ENCODE measurements at regions not wholly inside any gene's neighbourhood (a gene's known extent, or its start where the extent isn't known, plus 50 kb on each side); places are given as distances from the start of the nearest gene placed in this dataset.

GRCh38 chr2:238702276-238703052 is 145.4 kb upstream of the TWIST2 start:
- Histone ChIP-seq H3K4me3 (no peak overlapping the region), H3K4me1 (ENCODE audit: insufficient read depth) (peaks cover 7% of the 10 kb centered on the region; the same call in 1 of the 2 replicates), H3K9me3 (ENCODE audit: low read depth) (no peaks in the 10 kb centered on the region), H4K20me1 (ENCODE audit: insufficient read depth) (no peaks in the 10 kb centered on the region), H3F3A (ENCODE audit: insufficient read depth) (no peaks in the 10 kb centered on the region), H2AFZ (no peak overlapping the region), H3K36me3 (ENCODE audit: low read depth) (no peaks in the 10 kb centered on the region), H3K4me2 (ENCODE audit: unreplicated experiment) (no peak overlapping the region), H3K27ac (no peak overlapping the region), H3K9me2 (ENCODE audit: insufficient read depth) (no peaks in the 10 kb centered on the region), H3K9ac (no peak overlapping the region), H3K27me3 (replicated peaks; ENCODE audit: insufficient read depth) (no peaks in the 10 kb centered on the region), H3K79me2 (ENCODE audit: insufficient read depth) (no peaks in the 10 kb centered on the region)
- no peak for DNase-seq
- in situ Hi-C loops (cut with MboI) = no loop called here
- TF ChIP-seq EZH2phosphoT487 (IDR thresholded peaks at IDR 0.05; ENCODE audit: insufficient read depth, low read depth) = no peak
- no peak for TF ChIP-seq EZH2 (IDR thresholded peaks at IDR 0.05; ENCODE audit: insufficient read depth, poor library complexity, severe bottlenecking)
- WGBS, 2 experiments (ENCODE audit: low coverage in 1 of 2, low lambda C conversion rate in 2 of 2, missing lambda C conversion rate in 2 of 2) = 80 to 85% methylated on average over 20 of the region's 21 CpGs

DNA sequence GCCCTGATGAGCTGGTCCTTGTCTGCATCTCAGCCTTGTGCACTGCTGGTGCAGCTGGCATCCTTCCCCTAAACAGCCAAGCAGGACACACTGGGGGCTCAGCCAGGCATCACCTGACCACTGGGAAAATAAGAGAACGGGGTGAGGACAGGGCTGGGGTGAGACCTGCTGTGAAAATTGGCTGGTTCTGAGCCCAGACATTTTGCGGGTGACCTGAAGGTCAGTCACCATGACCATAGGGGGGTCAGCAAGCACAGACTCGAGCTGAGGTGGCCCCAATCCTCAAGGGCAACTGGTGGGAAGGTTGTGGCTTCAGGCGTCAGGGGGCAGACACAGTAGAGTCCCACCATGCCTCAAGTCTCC is 144.9 kb upstream of the TWIST2 start:
- no peak overlapping the region for H2AFZ ChIP-seq
- no peak overlapping the region for H3K27ac ChIP-seq
- H3K9ac ChIP-seq = no peak overlapping the region
- H3K79me2 ChIP-seq (ENCODE audit: insufficient read depth) = no peaks in the 10 kb centered on the region
- peaks cover 7% of the 10 kb centered on the region; the same call in 1 of the 2 replicates for H3K4me1 ChIP-seq (ENCODE audit: insufficient read depth)
- no peaks in the 10 kb centered on the region for H3K9me3 ChIP-seq (ENCODE audit: low read depth)
- no peaks in the 10 kb centered on the region for H3F3A ChIP-seq (ENCODE audit: insufficient read depth)
- WGBS, 2 experiments (ENCODE audit: low coverage in 1 of 2, low lambda C conversion rate in 2 of 2, missing lambda C conversion rate in 2 of 2) = 76 to 78% methylated on average over 4 of the region's 4 CpGs
- in situ Hi-C loops (cut with MboI) = no loop called here
- H4K20me1 ChIP-seq (ENCODE audit: insufficient read depth) = no peaks in the 10 kb centered on the region
- no peak overlapping the region for H3K4me2 ChIP-seq (ENCODE audit: unreplicated experiment)
- no peaks in the 10 kb centered on the region for H3K36me3 ChIP-seq (ENCODE audit: low read depth)
- no peak for DNase-seq
- no peaks in the 10 kb centered on the region for H3K27me3 ChIP-seq (replicated peaks; ENCODE audit: insufficient read depth)
- H3K9me2 ChIP-seq (ENCODE audit: insufficient read depth) = no peaks in the 10 kb centered on the region
- no peak overlapping the region for H3K4me3 ChIP-seq
- TF ChIP-seq EZH2 (IDR thresholded peaks at IDR 0.05; ENCODE audit: insufficient read depth, poor library complexity, severe bottlenecking) = no peak
- no peak for TF ChIP-seq EZH2phosphoT487 (IDR thresholded peaks at IDR 0.05; ENCODE audit: insufficient read depth, low read depth)

DNA sequence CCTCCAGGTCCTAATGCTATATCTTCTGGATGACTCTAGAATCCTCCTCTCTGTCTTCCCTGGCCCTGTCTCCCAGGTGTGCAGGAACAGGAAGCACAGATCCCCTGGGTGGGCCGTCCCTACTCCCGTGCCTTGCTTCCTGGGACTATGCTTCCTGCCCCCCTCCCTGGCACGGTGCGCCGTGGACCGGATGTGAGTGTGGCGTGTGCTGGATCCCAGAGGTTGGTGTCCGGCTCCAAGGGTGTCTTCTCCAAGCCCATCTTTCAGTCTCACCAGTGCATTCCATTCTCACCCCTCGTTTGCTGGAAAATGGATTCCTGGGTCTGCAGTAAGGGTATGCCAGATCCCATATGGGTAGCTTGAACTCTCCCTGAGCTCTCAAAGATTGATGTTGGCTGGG is 144.4 kb upstream of the TWIST2 start:
- no peak overlapping the region for H3K9ac ChIP-seq
- no peak overlapping the region for H3K4me2 ChIP-seq (ENCODE audit: unreplicated experiment)
- in situ Hi-C loops (cut with MboI) = no loop called here
- TF ChIP-seq EZH2 (IDR thresholded peaks at IDR 0.05; ENCODE audit: insufficient read depth, poor library complexity, severe bottlenecking) (no peak), EZH2phosphoT487 (IDR thresholded peaks at IDR 0.05; ENCODE audit: insufficient read depth, low read depth) (no peak)
- peaks cover 7% of the 10 kb centered on the region; the same call in 1 of the 2 replicates for H3K4me1 ChIP-seq (ENCODE audit: insufficient read depth)
- no peak overlapping the region for H3K27ac ChIP-seq
- H4K20me1 ChIP-seq (ENCODE audit: insufficient read depth) = no peaks in the 10 kb centered on the region
- H3K27me3 ChIP-seq (replicated peaks; ENCODE audit: insufficient read depth) = no peaks in the 10 kb centered on the region
- no peaks in the 10 kb centered on the region for H3K9me3 ChIP-seq (ENCODE audit: low read depth)
- DNase-seq = no peak
- no peaks in the 10 kb centered on the region for H3K79me2 ChIP-seq (ENCODE audit: insufficient read depth)
- no peaks in the 10 kb centered on the region for H3F3A ChIP-seq (ENCODE audit: insufficient read depth)
- H2AFZ ChIP-seq = no peak overlapping the region
- 97 to 98% methylated on average over 9 of the region's 9 CpGs for WGBS, 2 experiments (ENCODE audit: low coverage in 1 of 2, low lambda C conversion rate in 2 of 2, missing lambda C conversion rate in 2 of 2)
- no peak overlapping the region for H3K4me3 ChIP-seq
- no peaks in the 10 kb centered on the region for H3K9me2 ChIP-seq (ENCODE audit: insufficient read depth)
- no peaks in the 10 kb centered on the region for H3K36me3 ChIP-seq (ENCODE audit: low read depth)

- DNase-seq = no peak
- no peak overlapping the region for H3K4me2 ChIP-seq (ENCODE audit: unreplicated experiment)
- H3K36me3 ChIP-seq (ENCODE audit: low read depth) = no peaks in the 10 kb centered on the region
- H3K27ac ChIP-seq = no peak overlapping the region
- no peaks in the 10 kb centered on the region for H3K27me3 ChIP-seq (replicated peaks; ENCODE audit: insufficient read depth)
- TF ChIP-seq EZH2 (IDR thresholded peaks at IDR 0.05; ENCODE audit: insufficient read depth, poor library complexity, severe bottlenecking) = no peak
- no peak for TF ChIP-seq EZH2phosphoT487 (IDR thresholded peaks at IDR 0.05; ENCODE audit: insufficient read depth, low read depth)
- H3F3A ChIP-seq (ENCODE audit: insufficient read depth) = no peaks in the 10 kb centered on the region; the same call in 1 of the 2 replicates
- no peak overlapping the region for H2AFZ ChIP-seq
- no peak overlapping the region for H3K9ac ChIP-seq
- 79 to 86% methylated on average over 10 to 11 of the region's 11 CpGs for whole genome bisulfite sequencing, 2 experiments (ENCODE audit: low coverage in 1 of 2, low lambda C conversion rate in 2 of 2, missing lambda C conversion rate in 2 of 2)
- peaks cover 14% of the 10 kb centered on the region for H3K4me1 ChIP-seq (ENCODE audit: insufficient read depth)
- no peaks in the 10 kb centered on the region for H3K9me3 ChIP-seq (ENCODE audit: low read depth)
- no peaks in the 10 kb centered on the region for H4K20me1 ChIP-seq (ENCODE audit: insufficient read depth)
- in situ Hi-C loops (cut with MboI) = no loop called here
- H3K79me2 ChIP-seq (ENCODE audit: insufficient read depth) = no peaks in the 10 kb centered on the region
- H3K4me3 ChIP-seq = no peak overlapping the region
- H3K9me2 ChIP-seq (ENCODE audit: insufficient read depth) = no peaks in the 10 kb centered on the region
These were observed 143.2 kb upstream of the TWIST2 start for GRCh38 chr2:238704471-238705225.

Data from GM23248 (cell line).